ENCODE measurements at regions not wholly inside any gene's neighbourhood (a gene's known extent, or its start where the extent isn't known, plus 50 kb on each side); places are given as distances from the start of the nearest gene placed in this dataset.

DNA sequence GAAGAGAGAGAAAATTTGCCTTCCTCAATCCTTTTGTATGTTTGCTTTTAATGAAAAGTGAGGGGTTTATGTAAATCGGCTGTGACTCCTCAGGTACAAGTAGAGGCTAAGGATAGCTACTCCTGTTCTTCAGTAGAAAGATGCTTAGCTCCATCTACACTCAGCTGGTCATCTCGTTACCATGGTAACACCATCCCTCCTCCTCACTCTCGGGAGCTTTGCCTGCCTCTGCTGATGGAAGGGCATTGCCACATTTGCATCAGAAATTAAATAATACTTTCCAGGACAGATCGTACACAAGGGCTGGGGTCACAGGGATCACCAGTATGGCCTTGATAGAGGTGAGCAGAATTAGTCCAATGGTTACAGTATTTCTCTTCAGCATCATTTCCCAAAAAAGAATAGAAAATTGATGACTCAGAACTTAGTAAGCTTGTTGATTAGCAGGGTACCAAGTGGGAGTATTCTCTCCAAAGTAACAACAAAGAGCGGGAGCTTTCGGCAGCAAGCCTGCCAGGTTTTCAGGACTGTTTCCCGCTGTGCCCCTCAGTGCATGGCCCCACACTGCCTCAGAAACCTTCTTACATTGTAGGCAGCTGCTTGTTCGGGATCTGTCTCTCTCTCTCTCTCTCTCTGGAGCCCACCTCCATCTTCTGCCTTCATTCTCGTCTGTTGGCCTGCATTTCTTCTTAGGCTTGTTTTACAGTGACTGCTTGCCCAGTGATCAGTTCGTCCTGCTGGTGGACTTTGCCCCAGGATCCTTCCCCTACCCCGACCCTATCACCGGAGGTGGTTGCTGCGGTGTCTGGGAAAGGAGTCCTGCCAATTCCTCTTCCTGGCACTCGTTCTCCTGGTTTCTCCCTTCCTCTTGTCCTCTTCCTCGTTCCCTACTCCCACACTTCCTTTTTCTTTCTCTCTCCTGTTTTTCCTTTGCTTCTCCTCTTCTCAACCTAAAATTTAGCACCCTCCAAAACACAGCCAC, 51.9 kb upstream of the SNAPC3 start:
- TF ChIP-seq, protein P1, sequence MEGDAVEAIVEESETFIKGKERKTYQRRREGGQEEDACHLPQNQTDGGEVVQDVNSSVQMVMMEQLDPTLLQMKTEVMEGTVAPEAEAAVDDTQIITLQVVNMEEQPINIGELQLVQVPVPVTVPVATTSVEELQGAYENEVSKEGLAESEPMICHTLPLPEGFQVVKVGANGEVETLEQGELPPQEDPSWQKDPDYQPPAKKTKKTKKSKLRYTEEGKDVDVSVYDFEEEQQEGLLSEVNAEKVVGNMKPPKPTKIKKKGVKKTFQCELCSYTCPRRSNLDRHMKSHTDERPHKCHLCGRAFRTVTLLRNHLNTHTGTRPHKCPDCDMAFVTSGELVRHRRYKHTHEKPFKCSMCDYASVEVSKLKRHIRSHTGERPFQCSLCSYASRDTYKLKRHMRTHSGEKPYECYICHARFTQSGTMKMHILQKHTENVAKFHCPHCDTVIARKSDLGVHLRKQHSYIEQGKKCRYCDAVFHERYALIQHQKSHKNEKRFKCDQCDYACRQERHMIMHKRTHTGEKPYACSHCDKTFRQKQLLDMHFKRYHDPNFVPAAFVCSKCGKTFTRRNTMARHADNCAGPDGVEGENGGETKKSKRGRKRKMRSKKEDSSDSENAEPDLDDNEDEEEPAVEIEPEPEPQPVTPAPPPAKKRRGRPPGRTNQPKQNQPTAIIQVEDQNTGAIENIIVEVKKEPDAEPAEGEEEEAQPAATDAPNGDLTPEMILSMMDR (conservative IDR thresholded peaks at IDR 0.05): no peak
- no peak for TF ChIP-seq EZH2 (IDR thresholded peaks at IDR 0.05; ENCODE audit: low read depth)
